Type B pancreatic cell (in vitro differentiated cells): ENCODE measurements at regions not wholly inside any gene's neighbourhood (a gene's known extent, or its start where the extent isn't known, plus 50 kb on each side); places are given as distances from the start of the nearest gene placed in this dataset.
A peak's percentile ranks its signal among the peaks of the same experiment; 100 is the strongest.
"Not testable (repeated sequence)": the region's sequence is repeated elsewhere in the genome, so short reads cannot be mapped to it uniquely, and the experiment has no call there.

ENCODE experiments used
- DNase-seq: peaks from one replicate; pipeline ENCODE4 v3.0.0; 2021; ENCODE audit warnings: mixed read lengths; ENCODE audit not compliant: unreplicated experiment; ENCODE audit errors: extremely low spot score
- H3K27ac Mint-ChIP-seq: 2 replicates; pipeline ENCODE4 v1.8.0; 2021; ENCODE audit warnings: mild to moderate bottlenecking, mixed read lengths
- H3K27me3 Mint-ChIP-seq: 2 replicates; pipeline ENCODE4 v1.8.0; 2021; ENCODE audit warnings: mixed read lengths
- H3K36me3 Mint-ChIP-seq: 2 replicates; pipeline ENCODE4 v1.8.0; 2021; ENCODE audit warnings: mixed read lengths
- H3K4me1 Mint-ChIP-seq: one replicate; pipeline ENCODE4 v1.8.0; 2021; ENCODE audit warnings: mixed read lengths; ENCODE audit not compliant: unreplicated experiment
- H3K4me3 Mint-ChIP-seq: 2 replicates; pipeline ENCODE4 v1.8.0; 2021; ENCODE audit warnings: mild to moderate bottlenecking, mixed read lengths
- H3K9me3 Mint-ChIP-seq: 2 replicates; pipeline ENCODE4 v1.8.0; 2021; ENCODE audit warnings: mixed read lengths
- TF ChIP-seq, protein P1 (sequence below): fragments of 200-600 bp; sonication (generic); conservative IDR thresholded peaks from 2 replicates; pipeline ENCODE4 v1.5.0; 2021; ENCODE audit warnings: antibody characterized with exemption, mild to moderate bottlenecking

- Mint-ChIP-seq H3K4me3 (no peak overlapping the region), H3K36me3 (no peaks in the 10 kb centered on the region), H3K9me3 (no peaks in the 10 kb centered on the region), H3K27ac (no peak overlapping the region), H3K4me1 (peaks cover 5% of the 10 kb centered on the region), H3K27me3 (no peaks in the 10 kb centered on the region)
- TF ChIP-seq, protein P1, sequence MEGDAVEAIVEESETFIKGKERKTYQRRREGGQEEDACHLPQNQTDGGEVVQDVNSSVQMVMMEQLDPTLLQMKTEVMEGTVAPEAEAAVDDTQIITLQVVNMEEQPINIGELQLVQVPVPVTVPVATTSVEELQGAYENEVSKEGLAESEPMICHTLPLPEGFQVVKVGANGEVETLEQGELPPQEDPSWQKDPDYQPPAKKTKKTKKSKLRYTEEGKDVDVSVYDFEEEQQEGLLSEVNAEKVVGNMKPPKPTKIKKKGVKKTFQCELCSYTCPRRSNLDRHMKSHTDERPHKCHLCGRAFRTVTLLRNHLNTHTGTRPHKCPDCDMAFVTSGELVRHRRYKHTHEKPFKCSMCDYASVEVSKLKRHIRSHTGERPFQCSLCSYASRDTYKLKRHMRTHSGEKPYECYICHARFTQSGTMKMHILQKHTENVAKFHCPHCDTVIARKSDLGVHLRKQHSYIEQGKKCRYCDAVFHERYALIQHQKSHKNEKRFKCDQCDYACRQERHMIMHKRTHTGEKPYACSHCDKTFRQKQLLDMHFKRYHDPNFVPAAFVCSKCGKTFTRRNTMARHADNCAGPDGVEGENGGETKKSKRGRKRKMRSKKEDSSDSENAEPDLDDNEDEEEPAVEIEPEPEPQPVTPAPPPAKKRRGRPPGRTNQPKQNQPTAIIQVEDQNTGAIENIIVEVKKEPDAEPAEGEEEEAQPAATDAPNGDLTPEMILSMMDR = no peak
- no peak for DNase-seq
Measured at GRCh38 chr6:7016226-7016625, 91.5 kb upstream of the RREB1 start.

DNA sequence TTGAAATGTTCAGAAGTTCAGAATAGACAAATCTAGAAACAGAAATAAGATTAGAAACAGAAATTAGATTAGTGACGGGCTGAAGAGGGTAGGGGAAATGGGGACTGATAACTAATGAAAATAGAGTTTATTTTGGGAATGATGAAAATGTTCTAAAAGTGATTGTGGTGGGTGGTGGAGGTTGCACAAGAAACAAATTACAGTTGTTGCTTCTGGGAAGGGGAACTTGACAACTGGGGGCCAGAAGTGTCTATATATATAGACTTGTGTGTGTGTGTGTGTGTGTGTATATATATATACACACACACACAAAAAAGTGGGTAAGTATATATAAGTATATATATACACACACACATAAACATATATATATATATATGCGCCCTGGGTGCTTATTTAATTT lies 86.5 kb upstream of the RREB1 start:
- H3K4me1 Mint-ChIP-seq = peaks cover 3% of the 10 kb centered on the region
- H3K27me3 Mint-ChIP-seq = no peaks in the 10 kb centered on the region
- no peak overlapping the region for H3K27ac Mint-ChIP-seq
- DNase-seq = no peak
- H3K4me3 Mint-ChIP-seq = no peak overlapping the region
- H3K36me3 Mint-ChIP-seq = no peaks in the 10 kb centered on the region
- no peaks in the 10 kb centered on the region for H3K9me3 Mint-ChIP-seq
- TF ChIP-seq, protein P1 = no peak

- Mint-ChIP-seq H3K27me3 (no peaks in the 10 kb centered on the region), H3K36me3 (no peaks in the 10 kb centered on the region), H3K9me3 (peaks cover 5% of the 10 kb centered on the region), H3K4me3 (no peak overlapping the region), H3K4me1 (no peaks in the 10 kb centered on the region), H3K27ac (no peak overlapping the region)
- DNase-seq = no peak
- TF ChIP-seq, protein P1 = no peak
Measured at GRCh38 chr6:7025861-7026260, 81.9 kb upstream of the RREB1 start.

- not testable (repeated sequence) for H3K27ac Mint-ChIP-seq, H3K9me3 Mint-ChIP-seq, H3K4me3 Mint-ChIP-seq, H3K27me3 Mint-ChIP-seq, DNase-seq, H3K36me3 Mint-ChIP-seq, H3K4me1 Mint-ChIP-seq
Measured at GRCh38 chr6:7028963-7029362, 78.8 kb upstream of the RREB1 start.

DNA sequence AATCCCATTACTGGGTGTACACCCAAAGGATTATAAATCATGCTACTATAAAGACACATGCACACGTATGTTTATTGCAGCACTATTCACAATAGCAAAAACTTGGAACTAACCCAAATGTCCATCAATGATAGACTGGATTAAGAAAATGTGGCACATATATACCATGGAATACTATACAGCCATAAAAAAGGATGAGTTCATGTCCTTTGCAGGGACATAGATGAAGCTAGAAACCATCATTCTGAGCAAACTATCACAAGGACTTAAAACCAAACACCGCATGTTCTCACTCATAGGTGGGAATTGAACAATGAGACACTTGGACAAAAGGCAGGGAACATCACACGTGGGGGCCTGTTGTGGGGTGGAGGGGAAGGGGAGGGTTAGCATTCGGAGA lies 76.8 kb upstream of the RREB1 start:
- not testable (repeated sequence) for DNase-seq, H3K9me3 Mint-ChIP-seq, H3K27ac Mint-ChIP-seq, H3K36me3 Mint-ChIP-seq, H3K27me3 Mint-ChIP-seq, H3K4me3 Mint-ChIP-seq, H3K4me1 Mint-ChIP-seq

DNA sequence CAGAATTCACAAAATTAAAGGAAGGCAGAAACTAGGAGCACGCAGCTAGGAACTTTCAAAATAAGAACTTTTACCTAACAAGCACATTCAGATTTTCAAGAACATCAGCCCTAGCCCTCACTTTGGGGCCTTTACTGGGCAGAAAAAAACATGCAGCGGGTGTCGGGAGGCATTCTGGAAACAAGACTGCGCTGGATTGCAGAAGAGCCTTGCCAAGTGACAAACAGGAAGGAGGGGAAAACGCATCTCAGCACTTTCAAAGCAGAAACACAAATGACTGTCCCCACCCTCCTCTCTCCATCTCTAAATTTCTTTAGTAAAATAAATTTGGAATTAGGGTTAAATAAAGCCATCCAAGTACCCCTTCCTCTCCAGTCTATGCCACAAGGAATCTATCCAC lies 74.6 kb upstream of the RREB1 start:
- H3K4me3 Mint-ChIP-seq = no peak overlapping the region
- peak; percentile 18 for DNase-seq
- H3K27me3 Mint-ChIP-seq = peaks cover 6% of the 10 kb centered on the region
- TF ChIP-seq, protein P1 = no peak
- no peaks in the 10 kb centered on the region for H3K36me3 Mint-ChIP-seq
- no peaks in the 10 kb centered on the region for H3K4me1 Mint-ChIP-seq
- H3K27ac Mint-ChIP-seq = no peak overlapping the region
- peaks cover under 1% of the 10 kb centered on the region for H3K9me3 Mint-ChIP-seq

DNA sequence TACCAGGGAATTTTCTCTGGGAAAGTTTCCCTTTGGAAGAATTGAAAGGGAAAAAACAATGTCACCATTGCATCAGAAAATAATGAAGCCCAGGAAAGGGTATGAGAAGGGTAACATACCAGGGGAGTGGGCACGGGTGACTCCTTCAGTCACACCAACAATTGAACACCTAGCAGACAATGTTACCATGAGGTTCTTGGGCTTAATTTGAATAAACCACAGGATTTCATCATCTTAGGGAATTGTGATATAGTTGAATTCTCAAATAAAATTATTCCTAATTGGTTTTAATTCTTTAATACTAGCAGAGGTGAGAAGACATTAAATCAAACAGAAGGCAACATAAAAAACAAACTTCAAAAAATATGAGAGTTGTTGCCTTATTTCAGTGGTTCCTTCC lies 73.7 kb upstream of the RREB1 start:
- Mint-ChIP-seq H3K9me3 (no peaks in the 10 kb centered on the region), H3K27me3 (peaks cover 6% of the 10 kb centered on the region), H3K4me1 (no peaks in the 10 kb centered on the region), H3K27ac (no peak overlapping the region), H3K36me3 (no peaks in the 10 kb centered on the region), H3K4me3 (no peak overlapping the region)
- no peak for DNase-seq
- TF ChIP-seq, protein P1 = no peak
